ENCODE measurements at regions not wholly inside any gene's neighbourhood (a gene's known extent, or its start where the extent isn't known, plus 50 kb on each side); places are given as distances from the start of the nearest gene placed in this dataset.

DNA sequence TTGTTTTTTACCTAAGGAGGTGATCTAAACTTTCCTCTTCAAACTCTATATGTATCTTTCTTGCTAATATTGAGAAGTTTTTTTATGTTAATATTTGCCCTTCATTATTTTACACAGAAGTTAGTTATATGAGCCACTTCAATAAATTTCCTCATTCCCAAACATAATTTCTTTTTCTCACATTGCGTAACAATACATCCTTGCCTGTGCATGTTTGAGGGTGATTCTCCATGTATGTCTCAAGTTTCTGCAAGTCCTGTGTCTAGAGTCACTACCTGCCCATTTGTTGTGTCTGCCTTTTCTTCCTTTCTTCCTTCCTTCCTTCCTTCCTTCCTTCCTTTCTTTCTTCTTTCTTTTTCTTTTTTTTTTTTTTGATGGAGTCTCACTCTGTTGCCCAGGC is 2057.9 kb downstream of the PCDH7 start:
- FAIRE-seq: no peak
- ChIA-PET CTCF (ENCODE audit: partially characterized antibody) (interaction anchor here (1.0 to 1.5 kb wide), 2 partner anchors 283 to 928 kb away, joined by 3 read pairs; no protein-coding TSS in a partner anchor), POLR2A (ENCODE audit: partially characterized antibody) (interaction anchor here (1.0 kb wide), 1 partner anchor 10 kb away, joined by 3 read pairs; no protein-coding TSS in a partner anchor)
- Histone ChIP-seq H3K27ac (ENCODE audit: low read depth, low read length) (no peak overlapping the region), H3K4me1 (replicated peaks in 1 of 4; ENCODE audit: control insufficient read depth in 3 of 4, insufficient read depth in 4 of 4, low read length in 3 of 4) (no peaks in the 10 kb centered on the region), H3K9me3 (ENCODE audit: insufficient read depth in 2 of 2, low read depth in 1 of 2, low read length in 1 of 2) (no peaks in the 10 kb centered on the region), H3K36me3 (ENCODE audit: control insufficient read depth in 2 of 4, insufficient read depth in 4 of 4, low read length in 3 of 4) (no peaks in the 10 kb centered on the region), H2BK15ac (ENCODE audit: low read length) (no peak overlapping the region), H2BK12ac (ENCODE audit: low read depth, low read length) (no peak overlapping the region), H3K4me3 (ENCODE audit: extremely low read depth in 1 of 4, insufficient read depth in 2 of 4, low read depth in 3 of 4, low read length in 4 of 4) (no peak overlapping the region), H3K9ac (replicated peaks in 1 of 4; ENCODE audit: extremely low read depth in 1 of 4, low read depth in 3 of 4, low read length in 3 of 4) (no peak overlapping the region), H3K79me1 (ENCODE audit: low read depth, low read length) (no peaks in the 10 kb centered on the region), H4K91ac (replicated peaks; ENCODE audit: insufficient read length, low read length) (no peak overlapping the region), H3K56ac (replicated peaks; ENCODE audit: insufficient read length, low read depth, low read length) (no peak overlapping the region), H2AFZ (ENCODE audit: low read length) (no peak overlapping the region), H3K4ac (replicated peaks; ENCODE audit: insufficient read length, low read depth, low read length) (no peak overlapping the region), H3K79me2 (ENCODE audit: control insufficient read depth in 1 of 2, insufficient read depth in 2 of 2, low read length in 2 of 2) (no peaks in the 10 kb centered on the region), H3K14ac (ENCODE audit: insufficient read length) (no peak overlapping the region), H2BK20ac (ENCODE audit: low read length) (no peak overlapping the region), H3K23me2 (ENCODE audit: low read depth, low read length) (no peaks in the 10 kb centered on the region), H2BK120ac (replicated peaks; ENCODE audit: low read depth, low read length) (no peak overlapping the region), H3K23ac (ENCODE audit: insufficient read length) (no peak overlapping the region), H3K4me2 (ENCODE audit: insufficient read depth in 1 of 2, low read depth in 2 of 2, low read length in 2 of 2) (no peak overlapping the region), H4K8ac (ENCODE audit: extremely low read depth, insufficient read depth, low read length) (no peak overlapping the region), H3K18ac (ENCODE audit: extremely low read depth, low read length) (no peak overlapping the region), H3K27me3 (replicated peaks in 1 of 4; ENCODE audit: control insufficient read depth in 3 of 4, extremely low read depth in 1 of 4, insufficient read depth in 3 of 4, low read length in 3 of 4) (no peaks in the 10 kb centered on the region), H2BK5ac (ENCODE audit: low read depth, low read length) (no peak overlapping the region), H4K5ac (ENCODE audit: insufficient read length, low read depth, low read length) (no peak overlapping the region), H2AK5ac (ENCODE audit: low read depth, low read length) (no peak overlapping the region), H4K20me1 (replicated peaks in 1 of 2; ENCODE audit: control insufficient read depth in 1 of 2, insufficient read depth in 2 of 2, low read length in 2 of 2) (no peaks in the 10 kb centered on the region)
- no peak for DNase-seq (ENCODE audit: low read depth in 1 of 2, low spot score in 2 of 2)
- 90% methylated on average over 1 of the region's 1 CpG; no CpG with 5 or more reads in 1 of the 2 experiments for WGBS, 2 experiments (ENCODE audit: extremely low coverage in 1 of 2, insufficient coverage in 1 of 2, insufficient read length in 1 of 2, insufficient replicate concordance in 2 of 2, low coverage in 1 of 2, low lambda C conversion rate in 2 of 2, missing lambda C conversion rate in 1 of 2)
- no peak for TF ChIP-seq GTF2F1 (IDR thresholded peaks at IDR 0.05; ENCODE audit: borderline replicate concordance, low read depth, low read length)
- no peak for TF ChIP-seq YY1 (IDR thresholded peaks at IDR 0.05; ENCODE audit: low read depth, low read length)
- TF ChIP-seq NANOG (IDR thresholded peaks at IDR 0.05; ENCODE audit: insufficient read depth, low read depth, low read length, poor library complexity, severe bottlenecking): no peak
- TF ChIP-seq CREB1 (IDR thresholded peaks at IDR 0.05): no peak
- TF ChIP-seq SP4 (IDR thresholded peaks at IDR 0.05; ENCODE audit: low read length): no peak
- TF ChIP-seq SP1 (IDR thresholded peaks at IDR 0.05; ENCODE audit: low read depth, low read length): no peak
- no peak for TF ChIP-seq JUN (IDR thresholded peaks at IDR 0.05; ENCODE audit: low read depth, low read length)
- no peak for TF ChIP-seq RNF2 (IDR thresholded peaks at IDR 0.05; ENCODE audit: borderline replicate concordance, low read depth, low read length, missing control alignments, poor library complexity, severe bottlenecking)
- no peak for TF ChIP-seq POU5F1 (IDR thresholded peaks at IDR 0.05; ENCODE audit: low read depth, low read length)
- no peak for TF ChIP-seq ATF3 (IDR thresholded peaks at IDR 0.05; ENCODE audit: insufficient read depth, low read depth, low read length)
- TF ChIP-seq TAF1 (IDR thresholded peaks at IDR 0.05; ENCODE audit: low read depth, low read length): no peak
- TF ChIP-seq SIRT6 (IDR thresholded peaks at IDR 0.05; ENCODE audit: low read length): no peak
- TF ChIP-seq NRF1 (IDR thresholded peaks at IDR 0.05; ENCODE audit: low read depth, low read length): no peak
- TF ChIP-seq CBX5 (IDR thresholded peaks at IDR 0.05; ENCODE audit: low read depth, low read length): no peak
- no peak for TF ChIP-seq SP2 (IDR thresholded peaks at IDR 0.05; ENCODE audit: low read length)
